Parathyroid adenoma (tissue), 2 donors: ENCODE measurements at regions not wholly inside any gene's neighbourhood (a gene's known extent, or its start where the extent isn't known, plus 50 kb on each side); places are given as distances from the start of the nearest gene placed in this dataset.
"Not testable (repeated sequence)": the region's sequence is repeated elsewhere in the genome, so short reads cannot be mapped to it uniquely, and the experiment has no call there.

Experiments used
- H2AFZ ChIP-seq: fragments of 300-600 bp; sonication (generic); one replicate; pipeline ENCODE4 v1.7.0; 2017; ENCODE audit warnings: antibody characterized with exemption, mild to moderate bottlenecking
- H3K27ac ChIP-seq: fragments of 300-600 bp; sonication (generic); one replicate; pipeline ENCODE4 v1.7.0; 2017
- H3K27me3 ChIP-seq: fragments of 300-600 bp; sonication (generic); one replicate; pipeline ENCODE4 v1.7.0; 2017; ENCODE audit warnings: low read length; ENCODE audit not compliant: control insufficient read depth, insufficient read depth
- H3K36me3 ChIP-seq: fragments of 300-600 bp; sonication (generic); one replicate; pipeline ENCODE4 v1.7.0; 2017; ENCODE audit warnings: low read length; ENCODE audit not compliant: control insufficient read depth, insufficient read depth
- H3K4me1 ChIP-seq: fragments of 300-600 bp; sonication (generic); one replicate; pipeline ENCODE4 v1.7.0; 2017; ENCODE audit warnings: control low read depth
- H3K4me2 ChIP-seq: fragments of 300-600 bp; sonication (generic); one replicate; pipeline ENCODE4 v1.7.0; 2017; ENCODE audit warnings: low read length
- H3K4me3 ChIP-seq: fragments of 300-600 bp; sonication (generic); one replicate; pipeline ENCODE4 v1.7.0; 2017; ENCODE audit warnings: low read depth, low read length
- H3K79me2 ChIP-seq: fragments of 300-600 bp; sonication (generic); one replicate; pipeline ENCODE4 v1.7.0; 2017; ENCODE audit warnings: control low read depth
- H3K9ac ChIP-seq: fragments of 300-600 bp; sonication (generic); one replicate; pipeline ENCODE4 v1.7.0; 2017; ENCODE audit warnings: mild to moderate bottlenecking
- H3K9me3 ChIP-seq: fragments of 300-600 bp; sonication (generic); one replicate; pipeline ENCODE4 v1.7.0; 2017; ENCODE audit warnings: low read length; ENCODE audit not compliant: control insufficient read depth
- CTCF ChIP-seq: fragments of 300-600 bp; sonication (generic); IDR thresholded peaks from one replicate; pipeline ENCODE4 v1.7.0; 2017; ENCODE audit warnings: antibody characterized with exemption, mild to moderate bottlenecking
- donor health status: primary hyperparathyroidism.

GRCh38 chr15:45868109-45868691, 233.4 kb downstream of the SQOR start:
- Histone ChIP-seq H3K27me3 (no peaks in the 10 kb centered on the region), H3K4me2 (no peak overlapping the region), H3K9me3 (no peaks in the 10 kb centered on the region), H3K4me1 (no peaks in the 10 kb centered on the region), H2AFZ (no peak overlapping the region), H3K27ac (no peak overlapping the region), H3K79me2 (no peaks in the 10 kb centered on the region), H3K9ac (no peak overlapping the region), H3K36me3 (no peaks in the 10 kb centered on the region), H3K4me3 (no peak overlapping the region)
- no peak for TF ChIP-seq CTCF

- H3K4me2 ChIP-seq, result no peak overlapping the region
- H3K79me2 ChIP-seq, result no peaks in the 10 kb centered on the region
- no peaks in the 10 kb centered on the region for H3K36me3 ChIP-seq
- no peak overlapping the region for H3K27ac ChIP-seq
- no peak overlapping the region for H3K9ac ChIP-seq
- no peak overlapping the region for H2AFZ ChIP-seq
- H3K27me3 ChIP-seq, result no peaks in the 10 kb centered on the region
- no peak for TF ChIP-seq CTCF
- no peaks in the 10 kb centered on the region for H3K9me3 ChIP-seq
- H3K4me3 ChIP-seq, result no peak overlapping the region
- H3K4me1 ChIP-seq, result no peaks in the 10 kb centered on the region
These were observed 234.3 kb downstream of the SQOR start for GRCh38 chr15:45869034-45869668.

GRCh38 chr15:45871121-45871855, 236.5 kb downstream of the SQOR start:
- H3K9ac ChIP-seq, result no peak overlapping the region
- no peak overlapping the region for H2AFZ ChIP-seq
- no peak overlapping the region for H3K27ac ChIP-seq
- H3K4me1 ChIP-seq, result no peaks in the 10 kb centered on the region
- no peak for TF ChIP-seq CTCF
- no peaks in the 10 kb centered on the region for H3K36me3 ChIP-seq
- H3K4me3 ChIP-seq, result no peak overlapping the region
- no peaks in the 10 kb centered on the region for H3K9me3 ChIP-seq
- H3K4me2 ChIP-seq, result no peak overlapping the region
- H3K79me2 ChIP-seq, result no peaks in the 10 kb centered on the region
- H3K27me3 ChIP-seq, result no peaks in the 10 kb centered on the region

GRCh38 chr15:45873781-45874180, 239.0 kb downstream of the SQOR start:
- H3K27ac ChIP-seq, result no peak overlapping the region
- no peaks in the 10 kb centered on the region for H3K27me3 ChIP-seq
- H3K9me3 ChIP-seq, result no peaks in the 10 kb centered on the region
- no peak overlapping the region for H3K4me3 ChIP-seq
- no peaks in the 10 kb centered on the region for H3K4me1 ChIP-seq
- H3K9ac ChIP-seq, result no peak overlapping the region
- no peak for TF ChIP-seq CTCF
- H3K79me2 ChIP-seq, result no peaks in the 10 kb centered on the region
- no peaks in the 10 kb centered on the region for H3K36me3 ChIP-seq
- H2AFZ ChIP-seq, result no peak overlapping the region
- no peak overlapping the region for H3K4me2 ChIP-seq

GRCh38 chr15:45874566-45874965, 239.7 kb downstream of the SQOR start:
- H3K9me3 ChIP-seq, H3K27ac ChIP-seq, H3K36me3 ChIP-seq, H2AFZ ChIP-seq, H3K79me2 ChIP-seq, H3K4me3 ChIP-seq, H3K27me3 ChIP-seq, H3K4me2 ChIP-seq, H3K9ac ChIP-seq, H3K4me1 ChIP-seq: not testable (repeated sequence)
